22Rv1 (cell line): ENCODE measurements at regions not wholly inside any gene's neighbourhood (a gene's known extent, or its start where the extent isn't known, plus 50 kb on each side); places are given as distances from the start of the nearest gene placed in this dataset.

Source experiments
- H3K27ac ChIP-seq: fragments of 450-650 bp; 2 replicates; pipeline ENCODE4 v1.5.1; 2017
- ZFX ChIP-seq: fragments of 450-650 bp; IDR thresholded peaks from 2 replicates; pipeline ENCODE4 v1.6.1; 2017; ENCODE audit warnings: antibody characterized with exemption, borderline replicate concordance
- TF ChIP-seq, protein P1 (sequence below): fragments of 450-650 bp; IDR thresholded peaks from 2 replicates; pipeline ENCODE4 v1.5.1; 2017; ENCODE audit warnings: mild to moderate bottlenecking

DNA sequence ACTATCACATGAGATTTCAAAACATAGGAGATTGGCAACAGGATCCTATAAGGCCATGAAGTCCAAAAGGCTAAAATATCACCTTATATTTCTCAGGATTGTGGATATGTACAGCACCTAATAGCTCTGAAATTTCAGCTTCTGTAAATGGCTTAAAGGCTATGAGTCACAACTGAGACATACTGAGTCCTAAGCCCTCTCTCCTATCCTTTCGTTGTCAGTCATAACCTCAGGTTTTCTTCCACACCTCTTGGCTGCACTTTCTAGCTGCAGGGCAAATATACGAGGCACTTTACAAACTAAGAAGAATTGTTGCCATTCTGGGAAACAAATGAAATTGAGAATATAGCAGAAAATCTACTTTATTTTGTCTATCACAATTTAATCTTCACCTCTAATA is 969.9 kb upstream of the EPHA7 start:
- no peak for TF ChIP-seq ZFX
- TF ChIP-seq, protein P1, sequence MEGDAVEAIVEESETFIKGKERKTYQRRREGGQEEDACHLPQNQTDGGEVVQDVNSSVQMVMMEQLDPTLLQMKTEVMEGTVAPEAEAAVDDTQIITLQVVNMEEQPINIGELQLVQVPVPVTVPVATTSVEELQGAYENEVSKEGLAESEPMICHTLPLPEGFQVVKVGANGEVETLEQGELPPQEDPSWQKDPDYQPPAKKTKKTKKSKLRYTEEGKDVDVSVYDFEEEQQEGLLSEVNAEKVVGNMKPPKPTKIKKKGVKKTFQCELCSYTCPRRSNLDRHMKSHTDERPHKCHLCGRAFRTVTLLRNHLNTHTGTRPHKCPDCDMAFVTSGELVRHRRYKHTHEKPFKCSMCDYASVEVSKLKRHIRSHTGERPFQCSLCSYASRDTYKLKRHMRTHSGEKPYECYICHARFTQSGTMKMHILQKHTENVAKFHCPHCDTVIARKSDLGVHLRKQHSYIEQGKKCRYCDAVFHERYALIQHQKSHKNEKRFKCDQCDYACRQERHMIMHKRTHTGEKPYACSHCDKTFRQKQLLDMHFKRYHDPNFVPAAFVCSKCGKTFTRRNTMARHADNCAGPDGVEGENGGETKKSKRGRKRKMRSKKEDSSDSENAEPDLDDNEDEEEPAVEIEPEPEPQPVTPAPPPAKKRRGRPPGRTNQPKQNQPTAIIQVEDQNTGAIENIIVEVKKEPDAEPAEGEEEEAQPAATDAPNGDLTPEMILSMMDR = no peak
- no peak overlapping the region for H3K27ac ChIP-seq

DNA sequence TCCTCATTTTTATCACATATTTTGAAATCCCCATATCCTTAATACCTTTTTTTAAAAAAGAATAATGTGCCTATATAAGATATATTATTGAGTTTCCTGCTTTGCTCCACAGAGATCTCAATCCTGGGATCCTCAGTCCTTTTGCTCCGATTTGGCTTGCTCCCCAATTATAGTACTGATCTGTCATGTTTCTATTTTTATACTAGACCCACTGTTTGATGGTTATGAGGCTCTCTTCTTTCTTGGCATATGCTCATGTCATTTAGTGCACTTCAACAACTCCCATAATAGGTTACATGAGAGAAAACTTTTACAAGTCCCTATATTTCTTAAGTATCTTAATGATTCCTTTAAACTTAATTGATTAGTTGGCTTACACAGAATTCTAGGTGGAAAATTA is 958.5 kb upstream of the EPHA7 start:
- TF ChIP-seq, protein P1 = no peak
- TF ChIP-seq ZFX = no peak
- H3K27ac ChIP-seq = no peak overlapping the region

DNA sequence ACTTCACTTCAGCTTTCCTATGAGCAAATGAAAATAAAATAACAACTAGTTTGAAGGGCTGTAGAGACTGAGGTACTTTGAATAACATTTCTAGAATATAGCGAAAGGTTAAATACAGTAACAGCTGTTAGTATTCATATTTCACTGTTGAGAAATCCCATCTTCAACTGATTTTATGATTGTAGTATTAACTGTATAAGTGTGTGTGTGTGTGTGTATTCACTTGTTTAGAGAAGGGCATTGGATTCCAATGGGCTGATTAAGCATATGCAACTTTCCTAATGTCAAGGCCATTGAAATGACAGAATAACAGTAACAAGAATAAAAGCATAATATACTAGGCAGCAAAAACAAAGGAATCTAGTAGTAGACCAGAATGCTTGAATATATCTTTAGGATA is 957.5 kb upstream of the EPHA7 start:
- TF ChIP-seq ZFX = no peak
- TF ChIP-seq, protein P1 = no peak
- H3K27ac ChIP-seq = no peak overlapping the region

DNA sequence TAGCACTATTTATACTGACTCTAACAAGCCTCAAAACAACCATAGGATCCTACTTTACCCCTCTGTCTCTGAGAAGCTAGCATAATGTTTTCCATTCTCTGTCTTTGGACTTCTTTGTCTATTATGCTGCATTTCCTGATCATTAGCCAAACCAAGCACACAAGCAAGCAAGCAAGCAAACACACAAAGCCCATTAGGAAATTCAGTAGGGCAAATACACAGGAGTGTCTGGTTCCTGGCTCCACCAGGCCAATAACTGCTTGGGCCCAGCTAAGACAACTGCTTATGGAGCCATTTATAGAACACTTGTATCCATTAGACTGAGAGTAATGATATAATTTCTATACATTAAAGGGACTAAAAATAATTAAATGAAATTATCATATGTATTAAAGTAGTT is 952.9 kb upstream of the EPHA7 start:
- no peak overlapping the region for H3K27ac ChIP-seq
- no peak for TF ChIP-seq ZFX
- TF ChIP-seq, protein P1 = no peak

DNA sequence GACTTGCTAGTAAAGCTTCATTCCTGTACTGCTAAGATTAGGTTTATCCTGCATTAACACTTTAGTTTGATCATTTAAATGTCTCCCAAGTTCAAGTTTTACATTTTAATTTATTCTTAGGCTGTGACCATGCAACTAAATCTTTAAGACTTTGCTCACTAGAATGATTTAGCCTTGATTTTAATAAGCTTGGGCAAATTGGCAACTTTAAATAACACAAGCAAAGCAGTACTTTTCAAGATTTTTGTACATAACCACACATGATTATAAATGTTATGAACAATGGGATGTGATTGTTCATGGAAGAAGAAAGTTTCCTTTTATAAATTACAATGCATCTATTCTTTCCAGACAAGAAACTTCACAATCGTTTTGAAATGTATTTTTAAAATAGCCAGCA is 948.0 kb upstream of the EPHA7 start:
- no peak for TF ChIP-seq ZFX
- TF ChIP-seq, protein P1 = no peak
- no peak overlapping the region for H3K27ac ChIP-seq

DNA sequence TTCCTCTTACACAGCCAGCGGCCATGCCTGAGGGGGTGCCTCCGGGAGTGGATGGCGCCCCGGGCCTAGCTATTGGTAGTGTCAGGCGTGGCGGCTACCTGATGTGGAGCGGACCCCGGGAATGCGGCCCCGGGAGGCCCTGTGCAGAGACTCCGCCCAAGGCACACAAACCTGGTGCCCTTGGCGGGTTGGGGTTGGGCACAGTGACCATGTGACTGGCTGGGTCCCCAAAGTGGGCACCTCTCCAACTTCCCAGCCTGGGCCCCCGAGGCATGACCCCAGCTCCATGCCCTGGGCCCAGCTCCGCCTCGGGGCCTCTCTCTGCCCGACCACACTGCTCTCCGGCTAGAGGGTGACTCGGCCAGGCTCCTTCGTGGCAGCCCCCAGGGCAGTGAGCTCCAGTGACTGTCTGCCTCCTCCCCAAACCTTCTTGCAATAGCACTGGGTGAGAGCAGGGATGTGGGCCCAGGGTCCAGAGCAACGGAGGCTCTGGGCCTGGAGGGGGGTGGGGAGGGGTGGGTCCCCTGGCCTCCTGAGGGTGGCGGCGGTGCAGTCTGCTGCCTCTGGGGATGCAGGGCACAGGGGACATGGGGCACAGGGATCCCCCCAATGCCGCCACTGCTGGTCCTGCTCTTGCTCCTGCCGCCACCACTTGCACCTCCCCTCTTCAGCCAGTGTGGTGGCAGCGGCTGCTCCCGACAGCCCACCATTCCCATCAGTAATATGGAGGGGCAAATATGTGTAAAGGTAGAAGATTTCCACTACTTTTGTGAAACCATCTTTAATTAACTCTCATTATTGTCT is 942.9 kb upstream of the EPHA7 start:
- TF ChIP-seq, protein P1 = no peak
- no peak for TF ChIP-seq ZFX
- no peak overlapping the region for H3K27ac ChIP-seq

DNA sequence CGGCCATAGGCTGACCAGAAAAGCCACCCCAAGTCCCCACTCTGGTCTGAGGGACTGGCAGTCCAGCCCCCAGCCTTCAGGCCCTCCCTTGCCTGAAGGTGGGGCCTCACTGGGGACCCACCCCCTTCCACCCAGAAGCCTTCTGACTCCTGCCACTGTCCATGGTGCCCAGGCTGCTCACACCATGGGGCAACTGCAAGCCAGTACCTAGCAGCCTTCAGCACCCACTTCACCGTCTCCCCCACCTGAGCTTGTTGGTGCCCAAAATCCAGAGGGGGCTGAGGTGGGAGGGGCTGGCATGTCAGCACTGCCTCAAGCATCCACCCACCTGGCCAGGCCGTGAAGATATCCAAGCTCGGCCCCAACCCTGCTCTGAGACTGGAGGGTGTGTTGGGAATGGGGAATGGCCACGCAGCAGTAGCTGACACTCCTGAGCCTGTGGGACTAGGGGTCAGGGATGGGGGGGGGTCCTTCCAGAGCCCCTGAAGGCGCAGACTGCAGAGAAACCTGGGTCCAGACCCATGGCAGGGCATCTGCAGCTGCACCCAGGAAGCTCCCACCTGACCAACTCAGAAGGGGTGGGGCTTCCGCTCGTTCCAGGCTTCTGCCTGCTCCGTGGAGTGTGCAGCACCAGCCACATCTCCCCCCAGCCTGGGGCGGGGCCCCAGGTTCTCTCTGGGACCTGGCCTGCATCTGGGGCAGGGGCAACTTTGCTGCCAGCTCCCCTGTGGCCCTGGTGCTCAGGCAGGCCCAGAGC is 942.1 kb upstream of the EPHA7 start:
- no peak for TF ChIP-seq ZFX
- TF ChIP-seq, protein P1 = no peak
- no peak overlapping the region for H3K27ac ChIP-seq
